HepG2 (cell line): ENCODE measurements at regions not wholly inside any gene's neighbourhood (a gene's known extent, or its start where the extent isn't known, plus 50 kb on each side); places are given as distances from the start of the nearest gene placed in this dataset.

Experiments used
- ATAC-seq: fragments of 200-7000 bp; cut with Tn5 transposase; 3 replicates; pipeline ENCODE4 v1.9.1; 2020; ENCODE audit warnings: mild to moderate bottlenecking, moderate library complexity
- BruUV-seq: library from RNA; stranded (reverse); fragments of 400-500 nt; replicated peaks from 2 replicates; lab custom pipeline; 2021; lab: Mats Ljungman, UMichigan
- CTCF ChIA-PET: fragments of 300-600 bp; formaldehyde crosslinking; extraction: SDS; loops from one replicate; lab custom pipeline; 2021; ENCODE audit warnings: low total read pairs, inconsistent platforms, low intra/inter-chr PET ratio; lab: Yijun Ruan, JAX
- POLR2A ChIA-PET: fragments of 350-600 bp; sonication (Branson Sonifier 250); formaldehyde crosslinking; loops from one replicate; lab custom pipeline; 2020; ENCODE audit warnings: antibody characterized with exemption, inconsistent platforms; lab: Yijun Ruan, JAX
- DNase-seq: peaks from one replicate; pipeline ENCODE4 v3.0.0-alpha.2; 2015; ENCODE audit warnings: low spot score
- FAIRE-seq: peaks from 3 replicates; lab custom pipeline; 2011; peaks lifted over from hg19 to GRCh38; lab: Jason Lieb, UNC
- H2AFZ ChIP-seq: one replicate; pipeline ENCODE4 v1.6.1; 2011; ENCODE audit warnings: low read length, inconsistent platforms
- H3K27ac ChIP-seq: fragments of 300-600 bp; 3 replicates; pipeline ENCODE4 v1.8.0; 2011; ENCODE audit warnings: mixed run types, mild to moderate bottlenecking, mixed read lengths, low read length, inconsistent platforms; ENCODE audit not compliant: insufficient read depth; ENCODE audit errors: extremely low read length
- H3K27me3 ChIP-seq, 2 experiments: fragments of 200-600 bp in 1 of 2; 2 replicates in 1 of 2; 3 replicates in 1 of 2; pipeline versions ENCODE4 v1.6.0 to v1.8.0; 2011; ENCODE audit warnings: low read length in 2 of 2, mild to moderate bottlenecking in 2 of 2, moderate library complexity in 2 of 2, inconsistent platforms in 1 of 2; ENCODE audit not compliant: insufficient read depth in 2 of 2, control insufficient read depth in 1 of 2
- H3K36me3 ChIP-seq, 2 experiments: fragments of 200-600 bp in 1 of 2; replicated peaks in 1 of 2; 2 replicates in 1 of 2; 3 replicates in 1 of 2; pipeline versions ENCODE4 v1.5.1 to v1.8.0; 2011; ENCODE audit warnings: low read length in 2 of 2, inconsistent platforms in 1 of 2; ENCODE audit not compliant: insufficient read depth in 2 of 2, control insufficient read depth in 1 of 2
- H3K4me1 ChIP-seq: 2 replicates; pipeline ENCODE4 v1.5.1; 2012; ENCODE audit warnings: low read length, inconsistent platforms; ENCODE audit not compliant: insufficient read depth
- H3K4me2 ChIP-seq: 2 replicates; pipeline ENCODE4 v1.6.0; 2011; ENCODE audit warnings: low read depth, low read length, inconsistent platforms
- H3K4me3 ChIP-seq, 3 experiments: fragments of 200-600 bp in 1 of 3; sonication (generic), shearing (Covaris generic) in 1 of 3; replicated peaks in 1 of 3; 2 replicates each; pipeline ENCODE4 v1.5.1; 2011 to 2016; ENCODE audit warnings: low read length in 3 of 3, inconsistent platforms in 2 of 3, low read depth in 2 of 3, mild to moderate bottlenecking in 2 of 3, control low read depth in 1 of 3, mixed read lengths in 1 of 3; ENCODE audit not compliant: insufficient read depth in 1 of 3
- H3K79me2 ChIP-seq: one replicate; pipeline ENCODE4 v1.6.1; 2011; ENCODE audit warnings: low read length, inconsistent platforms; ENCODE audit not compliant: insufficient read depth
- H3K9ac ChIP-seq: 2 replicates; pipeline ENCODE4 v1.6.0; 2011; ENCODE audit warnings: mild to moderate bottlenecking, low read depth, low read length, inconsistent platforms; ENCODE audit not compliant: insufficient read depth
- H3K9me3 ChIP-seq: 2 replicates; pipeline ENCODE4 v1.5.1; 2012; ENCODE audit warnings: mild to moderate bottlenecking, low read length
- H4K20me1 ChIP-seq: 2 replicates; pipeline ENCODE4 v1.6.0; 2011; ENCODE audit warnings: inconsistent platforms, mild to moderate bottlenecking, low read length, moderate library complexity; ENCODE audit not compliant: insufficient read depth
- FLYWCH1 ChIP-seq: sonication (generic); formaldehyde crosslinking; IDR thresholded peaks from 2 replicates; pipeline ENCODE4 v1.8.1; 2023; ENCODE audit warnings: mild to moderate bottlenecking, missing genetic modification reagents
- GZF1 ChIP-seq: sonication (generic); formaldehyde crosslinking; IDR thresholded peaks from 2 replicates; pipeline ENCODE4 v1.5.1; 2020; ENCODE audit warnings: mild to moderate bottlenecking, missing genetic modification reagents
- ISL2 ChIP-seq: sonication (generic); formaldehyde crosslinking; IDR thresholded peaks from 2 replicates; pipeline ENCODE4 v1.5.0; 2020; ENCODE audit warnings: missing genetic modification reagents
- KAT8 ChIP-seq: IDR thresholded peaks from 2 replicates; pipeline ENCODE4 v1.6.1; 2016; ENCODE audit warnings: missing genetic modification reagents, missing compliant biosample characterization
- MIER2 ChIP-seq: IDR thresholded peaks from 2 replicates; pipeline ENCODE4 v1.6.1; 2016; ENCODE audit warnings: missing biosample characterization, missing genetic modification reagents
- NCOR1 ChIP-seq: fragments of 200-600 bp; sonication (generic); IDR thresholded peaks from 2 replicates; pipeline ENCODE4 v1.7.0; 2017; ENCODE audit warnings: antibody characterized with exemption, low read length, borderline replicate concordance
- PCBP2 ChIP-seq: fragments of 200-400 bp; formaldehyde crosslinking; optimal IDR thresholded peaks from 2 replicates; pipeline ENCODE3; 2018; ENCODE audit warnings: low read length, low read depth; ENCODE audit not compliant: poor library complexity, severe bottlenecking
- SMARCE1 ChIP-seq: fragments of 450-650 bp; IDR thresholded peaks from 2 replicates; pipeline ENCODE4 v1.6.1; 2017; ENCODE audit warnings: borderline replicate concordance
- SYNCRIP ChIP-seq: fragments of 200-400 bp; formaldehyde crosslinking; IDR thresholded peaks from 2 replicates; pipeline ENCODE4 v1.6.1; 2018; ENCODE audit warnings: mild to moderate bottlenecking, low read depth, low read length; ENCODE audit not compliant: insufficient read depth
- ZFP1 ChIP-seq: IDR thresholded peaks from 2 replicates; pipeline ENCODE4 v1.6.1; 2016
- ZNF160 ChIP-seq: sonication (generic); formaldehyde crosslinking; IDR thresholded peaks from 2 replicates; pipeline ENCODE4 v1.8.0; 2022; ENCODE audit warnings: mild to moderate bottlenecking, inconsistent platforms, missing genetic modification reagents
- ZNF431 ChIP-seq: sonication (generic); formaldehyde crosslinking; IDR thresholded peaks from 2 replicates; pipeline ENCODE4 v1.9.0; 2022; ENCODE audit warnings: missing genetic modification reagents, low read depth, mild to moderate bottlenecking, borderline replicate concordance
- ZNF660 ChIP-seq: sonication (generic); formaldehyde crosslinking; IDR thresholded peaks from 2 replicates; pipeline ENCODE4 v1.5.1; 2020; ENCODE audit warnings: mild to moderate bottlenecking, low read depth, missing genetic modification reagents, borderline replicate concordance
- ZSCAN29 ChIP-seq: sonication (generic); formaldehyde crosslinking; conservative IDR thresholded peaks from 2 replicates; pipeline ENCODE4 v1.4.0; 2020; ENCODE audit warnings: mild to moderate bottlenecking, missing genetic modification reagents
- WGBS: methylation state at CpG from one replicate; pipeline ENCODE4 v1.1.6; 2017; ENCODE audit warnings: low lambda C conversion rate; 5-methylcytosine and 5-hydroxymethylcytosine counted together
- in situ Hi-C: cut with HindIII; loops from 2 replicates; pipeline ENCODE4 v1.10.0; 2017; ENCODE audit warnings: low pct_unique_long_range_greater_than_20kb; ENCODE audit not compliant: extremely low pct_ligation_motif_present
- intact Hi-C: fragments of 100-400 bp; cut with micrococcal nuclease; formaldehyde crosslinking; loops from one replicate; pipeline ENCODE4 v1.10.0; 2022; ENCODE audit not compliant: unreplicated experiment
- TF ChIP-seq, protein P1 (sequence below): sonication (generic); formaldehyde crosslinking; IDR thresholded peaks from 2 replicates; pipeline ENCODE4 v1.4.0; 2020; ENCODE audit warnings: mild to moderate bottlenecking, missing genetic modification reagents
- TF ChIP-seq, protein P2 (sequence below): sonication (generic); formaldehyde crosslinking; IDR thresholded peaks from 2 replicates; pipeline ENCODE4 v1.4.0; 2020; ENCODE audit warnings: mild to moderate bottlenecking, missing genetic modification reagents

DNA sequence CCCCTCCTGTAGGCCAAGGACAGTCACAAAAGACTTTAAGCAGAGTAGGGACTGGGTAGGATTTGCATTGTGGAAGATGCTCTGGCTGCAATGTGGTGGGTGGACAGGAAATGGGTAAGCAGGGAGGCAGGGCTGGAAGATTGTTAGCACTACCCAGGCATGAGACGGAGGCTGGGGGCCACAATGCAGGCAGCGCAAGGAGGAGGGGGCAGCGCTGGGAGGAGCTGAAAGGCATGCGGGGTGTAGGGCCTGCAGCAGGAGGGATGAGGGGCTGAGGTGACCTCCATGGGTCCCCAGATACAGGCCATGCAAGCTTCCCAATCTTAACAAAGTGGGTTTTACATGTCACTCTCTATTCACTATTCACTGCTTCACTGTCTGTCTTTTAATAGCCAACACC lies 213.1 kb downstream of the CXCL12 start:
- Histone ChIP-seq H3K4me3 (no peak overlapping the region), H3K79me2 (no peaks in the 10 kb centered on the region), H3K9ac (no peak overlapping the region), H2AFZ (no peak overlapping the region), H3K27me3 (no peaks in the 10 kb centered on the region), H3K27ac (no peak overlapping the region), H4K20me1 (no peaks in the 10 kb centered on the region)
- no TSS peak for BruUV-seq
- FAIRE-seq (no peak), DNase-seq (no peak)
- POLR2A ChIA-PET = no interaction called here
- in situ Hi-C loops = no loop called here
- TF ChIP-seq MIER2 (CRISPR knock-in tag) (no peak), PCBP2 (no peak), ZSCAN29 (CRISPR knock-in tag) (no peak), ISL2 (no peak), SMARCE1 (no peak), NCOR1 (no peak), FLYWCH1 (CRISPR knock-in tag) (no peak), ZNF160 (no peak), ZNF431 (CRISPR knock-in tag) (no peak), KAT8 (CRISPR knock-in tag) (no peak), ZNF660 (CRISPR knock-in tag) (no peak), GZF1 (CRISPR knock-in tag) (no peak), ZFP1 (CRISPR knock-in tag) (no peak), SYNCRIP (no peak)
- TF ChIP-seq, protein P1, sequence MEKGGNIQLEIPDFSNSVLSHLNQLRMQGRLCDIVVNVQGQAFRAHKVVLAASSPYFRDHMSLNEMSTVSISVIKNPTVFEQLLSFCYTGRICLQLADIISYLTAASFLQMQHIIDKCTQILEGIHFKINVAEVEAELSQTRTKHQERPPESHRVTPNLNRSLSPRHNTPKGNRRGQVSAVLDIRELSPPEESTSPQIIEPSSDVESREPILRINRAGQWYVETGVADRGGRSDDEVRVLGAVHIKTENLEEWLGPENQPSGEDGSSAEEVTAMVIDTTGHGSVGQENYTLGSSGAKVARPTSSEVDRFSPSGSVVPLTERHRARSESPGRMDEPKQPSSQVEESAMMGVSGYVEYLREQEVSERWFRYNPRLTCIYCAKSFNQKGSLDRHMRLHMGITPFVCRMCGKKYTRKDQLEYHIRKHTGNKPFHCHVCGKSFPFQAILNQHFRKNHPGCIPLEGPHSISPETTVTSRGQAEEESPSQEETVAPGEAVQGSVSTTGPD (CRISPR knock-in tag) = no peak
- TF ChIP-seq, protein P2, sequence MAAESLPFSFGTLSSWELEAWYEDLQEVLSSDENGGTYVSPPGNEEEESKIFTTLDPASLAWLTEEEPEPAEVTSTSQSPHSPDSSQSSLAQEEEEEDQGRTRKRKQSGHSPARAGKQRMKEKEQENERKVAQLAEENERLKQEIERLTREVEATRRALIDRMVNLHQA = no peak
- TF ChIP-seq, all 625 proteins: peak for 0
- CTCF ChIA-PET = interaction anchor here (1.1 kb wide), 1 partner anchor 215 kb away, joined by 6 read pairs; no protein-coding TSS in a partner anchor
- Histone ChIP-seq H3K36me3 (no peaks in the 10 kb centered on the region), H3K4me1 (peaks cover 63% of the 10 kb centered on the region), H3K9me3 (no peaks in the 10 kb centered on the region), H3K4me2 (no peak overlapping the region)
- intact Hi-C loops = no loop called here
- no peak for ATAC-seq
- 97% methylated on average over 4 of the region's 4 CpGs for WGBS
